ENCODE measurements at regions not wholly inside any gene's neighbourhood (a gene's known extent, or its start where the extent isn't known, plus 50 kb on each side); places are given as distances from the start of the nearest gene placed in this dataset.
"Not testable (repeated sequence)": the region's sequence is repeated elsewhere in the genome, so short reads cannot be mapped to it uniquely, and the experiment has no call there.

- Mint-ChIP-seq H3K36me3 (no peaks in the 10 kb centered on the region), H3K9me3 (peaks cover 0 to 3% (median 0%) of the 10 kb centered on the region in 7 donors), H3K27me3 (no peaks in the 10 kb centered on the region), H3K4me3 (no peak overlapping the region), H3K4me1 (no peaks in the 10 kb centered on the region), H3K27ac (no peak overlapping the region)
- H3K27ac ChIP-seq (ENCODE audit: insufficient read depth, low read length, poor library complexity, severe bottlenecking) = no peak overlapping the region
- DNase-seq = no peak
- no peak overlapping the region for H3K4me3 ChIP-seq (ENCODE audit: low read depth, low read length)
- no peak for ATAC-seq (ENCODE audit: low read depth in 2 of 2)
- no peaks in the 10 kb centered on the region for H3K36me3 ChIP-seq (ENCODE audit: control insufficient read depth, insufficient read depth, low read length)
- no peaks in the 10 kb centered on the region for H3K4me1 ChIP-seq (ENCODE audit: control insufficient read depth, insufficient read depth, low read length, poor library complexity, severe bottlenecking)
- no peaks in the 10 kb centered on the region for H3K27me3 ChIP-seq (ENCODE audit: control insufficient read depth, insufficient read depth, low read length)
- no peaks in the 10 kb centered on the region for H3K9me3 ChIP-seq (ENCODE audit: control insufficient read depth in 2 of 2, low read length in 2 of 2)
Measured at GRCh38 chr5:101482931-101483330, 579.8 kb upstream of the ST8SIA4 start.

GRCh38 chr5:101473483-101473882 lies 570.4 kb upstream of the ST8SIA4 start:
- no peak overlapping the region for H3K4me3 ChIP-seq (ENCODE audit: low read depth, low read length)
- no peaks in the 10 kb centered on the region for H3K9me3 ChIP-seq (ENCODE audit: control insufficient read depth in 2 of 2, low read length in 2 of 2)
- no peaks in the 10 kb centered on the region for H3K27me3 ChIP-seq (ENCODE audit: control insufficient read depth, insufficient read depth, low read length)
- DNase-seq (no peak), ATAC-seq (ENCODE audit: low read depth in 2 of 2) (no peak)
- H3K36me3 ChIP-seq (ENCODE audit: control insufficient read depth, insufficient read depth, low read length) = no peaks in the 10 kb centered on the region
- H3K27me3 Mint-ChIP-seq = no peaks in the 10 kb centered on the region
- peaks cover 0 to 1% (median 0%) of the 10 kb centered on the region in 7 donors for H3K9me3 Mint-ChIP-seq
- no peak overlapping the region for H3K4me3 Mint-ChIP-seq
- no peaks in the 10 kb centered on the region for H3K4me1 Mint-ChIP-seq
- no peaks in the 10 kb centered on the region for H3K36me3 Mint-ChIP-seq
- H3K4me1 ChIP-seq (ENCODE audit: control insufficient read depth, insufficient read depth, low read length, poor library complexity, severe bottlenecking) = no peaks in the 10 kb centered on the region
- H3K27ac Mint-ChIP-seq = no peak overlapping the region
- H3K27ac ChIP-seq (ENCODE audit: insufficient read depth, low read length, poor library complexity, severe bottlenecking) = no peak overlapping the region

- Mint-ChIP-seq H3K36me3 (no peaks in the 10 kb centered on the region), H3K4me3 (no peak overlapping the region), H3K27ac (no peak overlapping the region), H3K4me1 (no peaks in the 10 kb centered on the region), H3K27me3 (peaks cover under 1% of the 10 kb centered on the region), H3K9me3 (no peaks in the 10 kb centered on the region)
- Histone ChIP-seq H3K9me3 (ENCODE audit: control insufficient read depth in 2 of 2, low read length in 2 of 2) (no peaks in the 10 kb centered on the region), H3K36me3 (ENCODE audit: control insufficient read depth, insufficient read depth, low read length) (no peaks in the 10 kb centered on the region), H3K4me3 (ENCODE audit: low read depth, low read length) (no peak overlapping the region), H3K4me1 (ENCODE audit: control insufficient read depth, insufficient read depth, low read length, poor library complexity, severe bottlenecking) (no peaks in the 10 kb centered on the region), H3K27ac (ENCODE audit: insufficient read depth, low read length, poor library complexity, severe bottlenecking) (no peak overlapping the region), H3K27me3 (ENCODE audit: control insufficient read depth, insufficient read depth, low read length) (no peaks in the 10 kb centered on the region)
- DNase-seq = no peak
- ATAC-seq (ENCODE audit: low read depth in 2 of 2) = no peak
Measured at GRCh38 chr5:101461455-101461854, 558.4 kb upstream of the ST8SIA4 start.

- no peaks in the 10 kb centered on the region for H3K4me1 ChIP-seq (ENCODE audit: control insufficient read depth, insufficient read depth, low read length, poor library complexity, severe bottlenecking)
Measured at GRCh38 chr5:101458587-101458986, 555.5 kb upstream of the ST8SIA4 start.

GRCh38 chr5:101455851-101456250 lies 552.8 kb upstream of the ST8SIA4 start:
- no peak overlapping the region for H3K27ac ChIP-seq (ENCODE audit: insufficient read depth, low read length, poor library complexity, severe bottlenecking)
- no peaks in the 10 kb centered on the region for H3K27me3 ChIP-seq (ENCODE audit: control insufficient read depth, insufficient read depth, low read length)
- no peaks in the 10 kb centered on the region for H3K4me1 ChIP-seq (ENCODE audit: control insufficient read depth, insufficient read depth, low read length, poor library complexity, severe bottlenecking)
- no peaks in the 10 kb centered on the region for H3K27me3 Mint-ChIP-seq
- peaks cover 0 to 5% (median 0%) of the 10 kb centered on the region in 7 donors for H3K9me3 Mint-ChIP-seq
- H3K4me1 Mint-ChIP-seq = no peaks in the 10 kb centered on the region
- DNase-seq (no peak), ATAC-seq (ENCODE audit: low read depth in 2 of 2) (no peak)
- H3K36me3 Mint-ChIP-seq = no peaks in the 10 kb centered on the region
- no peak overlapping the region for H3K27ac Mint-ChIP-seq
- no peak overlapping the region for H3K4me3 ChIP-seq (ENCODE audit: low read depth, low read length)
- no peaks in the 10 kb centered on the region for H3K9me3 ChIP-seq (ENCODE audit: control insufficient read depth in 2 of 2, low read length in 2 of 2)
- no peak overlapping the region for H3K4me3 Mint-ChIP-seq
- H3K36me3 ChIP-seq (ENCODE audit: control insufficient read depth, insufficient read depth, low read length) = no peaks in the 10 kb centered on the region

More at GRCh38 chr5:101458587-101458986, 555.5 kb upstream of the ST8SIA4 start:
- no peak overlapping the region for H3K27ac Mint-ChIP-seq
- DNase-seq = no peak
- no peak overlapping the region for H3K4me3 ChIP-seq (ENCODE audit: low read depth, low read length)
- H3K9me3 Mint-ChIP-seq = peaks cover 0 to 2% (median 0%) of the 10 kb centered on the region in 7 donors
- H3K9me3 ChIP-seq (ENCODE audit: control insufficient read depth in 2 of 2, low read length in 2 of 2) = no peaks in the 10 kb centered on the region
- no peaks in the 10 kb centered on the region for H3K27me3 ChIP-seq (ENCODE audit: control insufficient read depth, insufficient read depth, low read length)
- H3K4me1 Mint-ChIP-seq = no peaks in the 10 kb centered on the region
- H3K27me3 Mint-ChIP-seq = no peaks in the 10 kb centered on the region
- no peak overlapping the region for H3K27ac ChIP-seq (ENCODE audit: insufficient read depth, low read length, poor library complexity, severe bottlenecking)
- no peak for ATAC-seq (ENCODE audit: low read depth in 2 of 2)
- H3K36me3 ChIP-seq (ENCODE audit: control insufficient read depth, insufficient read depth, low read length) = no peaks in the 10 kb centered on the region
- no peaks in the 10 kb centered on the region for H3K36me3 Mint-ChIP-seq
- H3K4me3 Mint-ChIP-seq = no peak overlapping the region

GRCh38 chr5:101455048-101455447 lies 552.0 kb upstream of the ST8SIA4 start:
- Histone ChIP-seq H3K36me3 (ENCODE audit: control insufficient read depth, insufficient read depth, low read length) (no peaks in the 10 kb centered on the region), H3K27ac (ENCODE audit: insufficient read depth, low read length, poor library complexity, severe bottlenecking) (no peak overlapping the region), H3K4me1 (ENCODE audit: control insufficient read depth, insufficient read depth, low read length, poor library complexity, severe bottlenecking) (no peaks in the 10 kb centered on the region), H3K9me3 (ENCODE audit: control insufficient read depth in 2 of 2, low read length in 2 of 2) (no peaks in the 10 kb centered on the region), H3K27me3 (ENCODE audit: control insufficient read depth, insufficient read depth, low read length) (no peaks in the 10 kb centered on the region), H3K4me3 (ENCODE audit: low read depth, low read length) (no peak overlapping the region)
- H3K27ac Mint-ChIP-seq = no peak overlapping the region
- H3K36me3 Mint-ChIP-seq = no peaks in the 10 kb centered on the region
- ATAC-seq (ENCODE audit: low read depth in 2 of 2) (no peak), DNase-seq (no peak)
- H3K9me3 Mint-ChIP-seq = peaks cover 0 to 5% (median 0%) of the 10 kb centered on the region in 7 donors
- no peaks in the 10 kb centered on the region for H3K4me1 Mint-ChIP-seq
- no peaks in the 10 kb centered on the region for H3K27me3 Mint-ChIP-seq
- H3K4me3 Mint-ChIP-seq = no peak overlapping the region

GRCh38 chr5:101442281-101442680 lies 539.2 kb upstream of the ST8SIA4 start:
- not testable (repeated sequence) for H3K27me3 ChIP-seq (ENCODE audit: control insufficient read depth, insufficient read depth, low read length); H3K4me3 Mint-ChIP-seq; ATAC-seq (ENCODE audit: low read depth in 2 of 2); DNase-seq; H3K36me3 ChIP-seq (ENCODE audit: control insufficient read depth, insufficient read depth, low read length); H3K27me3 Mint-ChIP-seq; H3K27ac ChIP-seq (ENCODE audit: insufficient read depth, low read length, poor library complexity, severe bottlenecking); H3K4me1 ChIP-seq (ENCODE audit: control insufficient read depth, insufficient read depth, low read length, poor library complexity, severe bottlenecking); H3K9me3 ChIP-seq (ENCODE audit: control insufficient read depth in 2 of 2, low read length in 2 of 2); H3K36me3 Mint-ChIP-seq; H3K4me3 ChIP-seq (ENCODE audit: low read depth, low read length); H3K27ac Mint-ChIP-seq; H3K4me1 Mint-ChIP-seq
- peaks cover 0 to 12% (median 0%) of the 10 kb centered on the region in 7 donors for H3K9me3 Mint-ChIP-seq

GRCh38 chr5:101440173-101440572 lies 537.1 kb upstream of the ST8SIA4 start:
- H3K4me3 Mint-ChIP-seq = no peak overlapping the region

More at GRCh38 chr5:101440173-101440572, 537.1 kb upstream of the ST8SIA4 start:
- H3K4me1 Mint-ChIP-seq = no peaks in the 10 kb centered on the region
- DNase-seq (no peak), ATAC-seq (ENCODE audit: low read depth in 2 of 2) (no peak)
- Histone ChIP-seq H3K27me3 (ENCODE audit: control insufficient read depth, insufficient read depth, low read length) (no peaks in the 10 kb centered on the region), H3K4me1 (ENCODE audit: control insufficient read depth, insufficient read depth, low read length, poor library complexity, severe bottlenecking) (no peaks in the 10 kb centered on the region), H3K9me3 (ENCODE audit: control insufficient read depth in 2 of 2, low read length in 2 of 2) (no peaks in the 10 kb centered on the region), H3K27ac (ENCODE audit: insufficient read depth, low read length, poor library complexity, severe bottlenecking) (no peak overlapping the region), H3K4me3 (ENCODE audit: low read depth, low read length) (no peak overlapping the region), H3K36me3 (ENCODE audit: control insufficient read depth, insufficient read depth, low read length) (no peaks in the 10 kb centered on the region)
- peaks cover 0 to 12% (median 0%) of the 10 kb centered on the region in 7 donors for H3K9me3 Mint-ChIP-seq
- no peaks in the 10 kb centered on the region for H3K27me3 Mint-ChIP-seq
- H3K27ac Mint-ChIP-seq = no peak overlapping the region
- no peaks in the 10 kb centered on the region for H3K36me3 Mint-ChIP-seq
